Thyroid gland (tissue), 4 donors: ENCODE measurements at regions not wholly inside any gene's neighbourhood (a gene's known extent, or its start where the extent isn't known, plus 50 kb on each side); places are given as distances from the start of the nearest gene placed in this dataset.

Source experiments
- DNase-seq, 2 donors: peaks; one replicate each; pipeline ENCODE4 v3.0.0-alpha.2; 2019
- H3K27ac ChIP-seq, 3 donors: fragments of 200-600 bp; sonication (generic); 1 replicate in 2 of 3; 2 replicates in 1 of 3; pipeline ENCODE4 v1.5.1; 2016 to 2019; ENCODE audit warnings: mild to moderate bottlenecking in 1 of 3, moderate library complexity in 1 of 3
- H3K27me3 ChIP-seq: fragments of 200-600 bp; sonication (generic); one replicate; pipeline ENCODE4 v1.5.1; 2019
- H3K36me3 ChIP-seq, 2 donors: fragments of 200-600 bp; sonication (generic); one replicate each; pipeline ENCODE4 v1.5.1; 2016 to 2019
- H3K4me1 ChIP-seq, 2 donors: fragments of 200-600 bp; sonication (generic); one replicate each; pipeline ENCODE4 v1.5.1; 2017 to 2019
- H3K4me3 ChIP-seq, 3 donors: fragments of 200-600 bp; sonication (generic); replicated peaks in 1 of 3; 1 replicate in 2 of 3; 2 replicates in 1 of 3; pipeline ENCODE4 v1.5.1; 2016; ENCODE audit warnings: mild to moderate bottlenecking in 1 of 3
- H3K9me3 ChIP-seq: fragments of 200-600 bp; sonication (generic); one replicate; pipeline ENCODE4 v1.5.1; 2017
- POLR2A ChIP-seq, 2 donors: fragments of 450-650 bp; IDR thresholded peaks; one replicate each; pipeline ENCODE4 v1.6.1; 2017; ENCODE audit warnings: antibody characterized with exemption in 2 of 2, mild to moderate bottlenecking in 2 of 2, moderate library complexity in 1 of 2
- WGBS, 2 donors: methylation state at CpG; one replicate each; pipeline ENCODE4 v1.1.5; 2017; 5-methylcytosine and 5-hydroxymethylcytosine counted together
- intact Hi-C: fragments of 100-400 bp; cut with DNase I; formaldehyde crosslinking; loops from one replicate; pipeline ENCODE4 v1.15.1; 2023
- TF ChIP-seq, protein P1 (sequence below), 6 experiments: fragments of 200-600 bp in 3 of 6; fragments of 450-650 bp in 3 of 6; sonication (generic) in 3 of 6; IDR thresholded peaks; one replicate each; pipeline ENCODE4 v1.5.1; 2016 to 2019; ENCODE audit warnings: antibody characterized with exemption in 6 of 6, mild to moderate bottlenecking in 2 of 6, inconsistent platforms in 1 of 6, moderate library complexity in 1 of 6

DNA sequence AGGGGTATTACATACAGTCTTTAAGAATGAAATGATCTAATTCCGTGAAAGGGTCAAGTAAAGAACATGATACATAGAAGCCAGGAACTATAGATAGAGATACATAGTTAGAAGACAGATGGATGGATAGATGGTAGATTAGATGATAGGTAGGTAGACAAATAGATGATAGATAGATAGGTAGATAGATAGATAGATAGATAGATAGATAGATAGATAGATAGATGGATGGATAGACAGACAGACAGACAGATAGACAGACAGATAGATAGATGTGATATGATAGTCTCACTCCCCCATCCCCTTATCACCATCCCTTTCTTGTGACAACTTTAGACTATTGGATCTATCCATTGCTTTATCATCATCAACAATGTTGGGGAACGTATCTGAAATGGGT is 448.2 kb downstream of the METTL4 start:
- intact Hi-C loops: no loop called here
- H3K4me1 ChIP-seq: no peaks in the 10 kb centered on the region
- 76 to 88% methylated on average over 2 of the region's 2 CpGs for WGBS, 2 donors

DNA sequence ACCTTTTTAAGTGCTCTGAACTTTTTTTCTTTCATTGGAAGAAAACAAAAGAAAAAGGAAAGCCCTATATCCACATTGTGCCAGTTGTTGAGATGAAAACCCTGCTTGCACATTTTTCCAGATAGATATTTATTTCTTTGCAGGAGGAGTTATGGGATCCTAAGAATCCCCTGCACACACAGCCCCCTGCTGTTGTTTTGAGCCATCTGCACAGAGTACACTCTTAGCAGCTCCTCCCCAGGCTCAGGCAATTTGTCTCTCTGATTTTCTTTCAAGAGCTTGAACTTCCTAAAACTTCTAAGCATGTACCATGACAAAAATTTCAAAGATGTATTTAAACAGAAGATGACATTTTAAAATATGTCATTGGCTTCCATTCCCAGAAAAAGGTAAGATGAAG is 436.9 kb downstream of the METTL4 start:
- Histone ChIP-seq H3K27me3 (no peaks in the 10 kb centered on the region), H3K4me1 (no peaks in the 10 kb centered on the region), H3K36me3 (no peaks in the 10 kb centered on the region), H3K4me3 (no peak overlapping the region), H3K9me3 (no peaks in the 10 kb centered on the region), H3K27ac (no peak overlapping the region)
- intact Hi-C loops: no loop called here
- TF ChIP-seq POLR2A (IDR thresholded peaks at IDR 0.05): no peak
- TF ChIP-seq, protein P1, sequence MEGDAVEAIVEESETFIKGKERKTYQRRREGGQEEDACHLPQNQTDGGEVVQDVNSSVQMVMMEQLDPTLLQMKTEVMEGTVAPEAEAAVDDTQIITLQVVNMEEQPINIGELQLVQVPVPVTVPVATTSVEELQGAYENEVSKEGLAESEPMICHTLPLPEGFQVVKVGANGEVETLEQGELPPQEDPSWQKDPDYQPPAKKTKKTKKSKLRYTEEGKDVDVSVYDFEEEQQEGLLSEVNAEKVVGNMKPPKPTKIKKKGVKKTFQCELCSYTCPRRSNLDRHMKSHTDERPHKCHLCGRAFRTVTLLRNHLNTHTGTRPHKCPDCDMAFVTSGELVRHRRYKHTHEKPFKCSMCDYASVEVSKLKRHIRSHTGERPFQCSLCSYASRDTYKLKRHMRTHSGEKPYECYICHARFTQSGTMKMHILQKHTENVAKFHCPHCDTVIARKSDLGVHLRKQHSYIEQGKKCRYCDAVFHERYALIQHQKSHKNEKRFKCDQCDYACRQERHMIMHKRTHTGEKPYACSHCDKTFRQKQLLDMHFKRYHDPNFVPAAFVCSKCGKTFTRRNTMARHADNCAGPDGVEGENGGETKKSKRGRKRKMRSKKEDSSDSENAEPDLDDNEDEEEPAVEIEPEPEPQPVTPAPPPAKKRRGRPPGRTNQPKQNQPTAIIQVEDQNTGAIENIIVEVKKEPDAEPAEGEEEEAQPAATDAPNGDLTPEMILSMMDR (IDR thresholded peaks at IDR 0.05): no peak
- DNase-seq: no peak

More for the DNA sequence above, 448.2 kb downstream of the METTL4 start:
- Histone ChIP-seq H3K27ac (no peak overlapping the region), H3K36me3 (no peaks in the 10 kb centered on the region), H3K4me3 (no peak overlapping the region), H3K9me3 (no peaks in the 10 kb centered on the region), H3K27me3 (no peaks in the 10 kb centered on the region)
- no peak for TF ChIP-seq POLR2A (IDR thresholded peaks at IDR 0.05)
- TF ChIP-seq, protein P1 (IDR thresholded peaks at IDR 0.05): no peak
- DNase-seq: no peak

DNA sequence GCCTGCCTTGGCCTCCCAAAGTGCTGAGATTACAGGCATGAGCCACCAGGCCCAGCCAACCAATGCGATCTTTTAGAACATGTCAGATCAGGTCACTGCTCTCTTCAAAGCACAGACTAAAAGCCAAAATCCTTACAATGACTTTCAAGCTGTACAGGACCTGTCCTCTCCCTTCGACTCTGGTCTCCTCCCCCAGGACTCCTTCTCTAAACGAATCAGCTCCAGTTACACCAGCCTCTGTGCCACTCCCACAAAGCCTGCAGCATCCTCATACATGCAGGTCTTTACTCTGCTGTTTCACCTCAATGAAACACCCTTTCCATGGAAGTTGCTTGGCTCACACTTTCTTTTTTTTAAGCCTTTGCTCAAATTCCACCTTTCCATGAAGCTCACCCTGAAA is 436.0 kb downstream of the METTL4 start:
- DNase-seq: no peak
- intact Hi-C loops: no loop called here
- H3K27me3 ChIP-seq: no peaks in the 10 kb centered on the region
- WGBS, 2 donors: 67 to 77% methylated on average over 3 of the region's 3 CpGs
- TF ChIP-seq POLR2A (IDR thresholded peaks at IDR 0.05): no peak
- TF ChIP-seq, protein P1 (IDR thresholded peaks at IDR 0.05): no peak
- H3K9me3 ChIP-seq: no peaks in the 10 kb centered on the region
- H3K27ac ChIP-seq: no peak overlapping the region
- H3K4me1 ChIP-seq: no peaks in the 10 kb centered on the region
- no peak overlapping the region for H3K4me3 ChIP-seq
- H3K36me3 ChIP-seq: no peaks in the 10 kb centered on the region

DNA sequence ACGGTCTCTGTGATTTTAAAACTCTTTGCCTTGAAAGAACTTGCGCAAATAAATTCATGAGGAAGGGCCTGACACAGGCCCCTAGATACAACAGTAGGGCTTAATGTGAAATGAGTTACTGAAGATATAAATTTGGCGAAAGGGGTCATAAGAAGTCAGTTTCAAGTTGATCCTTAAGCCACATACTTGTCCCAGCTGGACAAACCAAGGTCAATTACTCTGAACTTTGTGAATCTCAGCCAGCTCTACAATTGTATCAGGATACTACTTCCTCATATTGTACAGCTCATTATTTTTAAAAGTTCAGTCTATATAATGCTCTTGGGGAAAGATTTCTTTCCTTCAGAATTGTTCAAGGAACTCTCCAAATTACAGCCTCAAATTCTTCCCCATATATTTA is 432.8 kb downstream of the METTL4 start:
- Histone ChIP-seq H3K27ac (no peak overlapping the region), H3K4me1 (no peaks in the 10 kb centered on the region), H3K9me3 (no peaks in the 10 kb centered on the region), H3K36me3 (no peaks in the 10 kb centered on the region), H3K27me3 (no peaks in the 10 kb centered on the region), H3K4me3 (no peak overlapping the region)
- TF ChIP-seq, protein P1 (IDR thresholded peaks at IDR 0.05): no peak
- no peak for TF ChIP-seq POLR2A (IDR thresholded peaks at IDR 0.05)
- DNase-seq: no peak
- intact Hi-C loops: no loop called here
- 71 to 72% methylated on average over 3 of the region's 3 CpGs for WGBS, 2 donors

DNA sequence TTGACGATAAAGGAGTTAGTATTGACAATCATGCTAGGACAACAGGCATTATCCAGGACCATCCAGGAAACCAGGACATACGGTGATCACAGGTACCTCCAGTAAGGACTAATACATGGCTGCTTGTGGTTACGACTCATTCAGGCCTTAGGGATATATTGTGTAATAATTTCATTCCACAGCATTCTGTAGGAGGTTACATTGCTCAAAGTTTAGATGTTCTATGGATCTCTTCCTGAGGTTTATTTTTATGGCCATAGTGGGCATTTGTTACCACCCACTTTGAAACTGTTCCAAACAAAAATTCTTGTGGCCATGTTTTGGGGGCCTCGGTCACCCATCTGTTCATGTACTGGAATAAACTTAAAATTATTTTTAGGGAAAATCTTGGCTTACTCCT is 431.6 kb downstream of the METTL4 start:
- Histone ChIP-seq H3K36me3 (no peaks in the 10 kb centered on the region), H3K9me3 (no peaks in the 10 kb centered on the region), H3K4me3 (no peak overlapping the region), H3K4me1 (no peaks in the 10 kb centered on the region), H3K27me3 (no peaks in the 10 kb centered on the region), H3K27ac (no peak overlapping the region)
- intact Hi-C loops: no loop called here
- TF ChIP-seq, protein P1 (IDR thresholded peaks at IDR 0.05): no peak
- TF ChIP-seq POLR2A (IDR thresholded peaks at IDR 0.05): no peak
- 87 to 88% methylated on average over 4 of the region's 4 CpGs for WGBS, 2 donors
- no peak for DNase-seq
